SK-N-MC (cell line): ENCODE measurements at regions not wholly inside any gene's neighbourhood (a gene's known extent, or its start where the extent isn't known, plus 50 kb on each side); places are given as distances from the start of the nearest gene placed in this dataset.

Source experiments
- DNase-seq: peaks from one replicate; pipeline ENCODE4 v3.0.0-alpha.2; 2011; ENCODE audit warnings: low read depth, low spot score
- H3K27ac ChIP-seq: fragments of 200-600 bp; sonication (generic); 2 replicates; pipeline ENCODE4 v1.5.1; 2016; ENCODE audit warnings: mixed run types
- H3K36me3 ChIP-seq: fragments of 200-600 bp; sonication (generic); 2 replicates; pipeline ENCODE4 v1.6.1; 2017; ENCODE audit warnings: antibody characterized with exemption, low read length, mixed read lengths; ENCODE audit not compliant: insufficient read depth
- H3K4me3 ChIP-seq: fragments of 200-600 bp; sonication (generic); 2 replicates; pipeline ENCODE4 v1.5.1; 2016
- H3K9ac ChIP-seq: fragments of 200-600 bp; sonication (generic); 2 replicates; pipeline ENCODE4 v1.8.0; 2017; ENCODE audit warnings: mixed run types, mixed read lengths; ENCODE audit not compliant: insufficient read length
- H3K9me3 ChIP-seq: fragments of 200-600 bp; sonication (generic); 2 replicates; pipeline ENCODE4 v1.6.1; 2017; ENCODE audit warnings: low read depth, mild to moderate bottlenecking, antibody characterized with exemption, low read length, moderate library complexity, mixed read lengths
- EZH2 ChIP-seq: fragments of 200-600 bp; sonication (generic); IDR thresholded peaks from one replicate; pipeline ENCODE4 v1.6.1; 2017; ENCODE audit warnings: antibody characterized with exemption
- FOXP2 ChIP-seq: optimal IDR thresholded peaks from 2 replicates; pipeline ENCODE3; 2011; ENCODE audit warnings: mild to moderate bottlenecking, moderate library complexity; ENCODE audit not compliant: insufficient read depth; ENCODE audit errors: extremely low read length, control extremely low read depth
- POLR2AphosphoS5 ChIP-seq: IDR thresholded peaks from 2 replicates; pipeline ENCODE4 v1.6.1; 2012; ENCODE audit warnings: mild to moderate bottlenecking, low read depth, low read length, borderline replicate concordance

DNA sequence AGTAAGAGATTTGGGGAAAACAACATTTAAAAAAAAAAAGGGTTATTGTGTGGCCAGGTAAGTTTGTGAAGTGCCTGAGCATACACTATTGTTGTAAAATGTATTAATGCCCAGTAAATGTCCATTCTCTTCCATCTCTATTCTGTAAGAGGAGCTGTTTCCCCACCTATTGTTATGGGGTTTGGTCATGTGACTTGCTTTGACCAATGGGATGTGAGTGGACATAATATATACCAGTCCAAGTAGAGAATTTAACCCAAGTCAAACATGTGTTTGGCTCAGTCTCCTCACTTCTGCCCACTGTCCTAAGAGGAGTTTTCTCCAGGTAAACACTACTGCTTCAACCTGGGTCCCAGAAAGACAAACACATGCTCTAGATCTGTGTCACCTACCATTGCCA is 377.1 kb downstream of the FOXA2 start:
- DNase-seq = no peak
- H3K9me3 ChIP-seq = no peaks in the 10 kb centered on the region
- no peak overlapping the region for H3K9ac ChIP-seq
- no peaks in the 10 kb centered on the region for H3K36me3 ChIP-seq
- H3K27ac ChIP-seq = no peak overlapping the region
- TF ChIP-seq FOXP2 = no peak
- no peak for TF ChIP-seq POLR2AphosphoS5
- TF ChIP-seq EZH2 = no peak
- H3K4me3 ChIP-seq = no peak overlapping the region

DNA sequence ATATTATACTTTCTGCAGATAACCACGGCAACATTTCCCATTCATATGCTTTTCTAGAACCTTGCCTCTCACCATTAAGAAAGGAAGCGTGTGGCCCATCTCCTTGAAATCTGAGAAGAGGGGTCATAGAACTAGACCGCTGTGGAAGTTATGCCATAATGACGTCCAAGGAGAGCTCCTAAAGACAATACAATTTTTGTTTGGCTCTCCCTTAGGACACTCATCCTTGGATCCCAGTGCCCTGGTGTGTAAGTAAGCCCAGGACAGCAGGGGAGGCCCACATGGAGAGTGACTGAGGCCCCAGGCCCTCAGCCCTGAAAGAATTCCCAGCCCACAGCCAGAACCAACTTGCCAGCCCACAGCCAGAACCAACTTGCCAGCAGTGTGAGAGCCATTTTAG is 379.6 kb downstream of the FOXA2 start:
- H3K9ac ChIP-seq = no peak overlapping the region
- no peaks in the 10 kb centered on the region for H3K36me3 ChIP-seq
- no peak overlapping the region for H3K4me3 ChIP-seq
- H3K9me3 ChIP-seq = no peaks in the 10 kb centered on the region
- H3K27ac ChIP-seq = no peak overlapping the region
- TF ChIP-seq POLR2AphosphoS5 (no peak), EZH2 (no peak), FOXP2 (no peak)
- DNase-seq = no peak

DNA sequence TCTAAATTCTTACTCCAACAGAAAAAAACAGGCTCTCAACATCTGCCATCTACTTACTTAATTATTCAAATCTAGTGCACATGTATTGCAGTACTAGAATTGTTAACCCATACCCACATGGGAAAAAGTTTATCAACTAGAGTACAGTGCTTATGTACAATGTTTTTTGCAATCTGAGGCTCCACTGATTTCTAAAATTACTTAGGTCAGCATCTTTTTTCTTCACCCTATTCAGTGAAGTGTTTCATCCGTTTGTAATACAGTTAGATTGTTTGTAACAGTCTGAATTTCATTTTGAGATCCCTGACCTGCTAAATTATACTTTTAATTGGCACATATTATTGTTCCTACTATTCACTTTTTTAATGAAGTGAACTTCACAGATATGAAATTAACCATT is 402.2 kb downstream of the FOXA2 start:
- no peak for DNase-seq
- H3K27ac ChIP-seq = no peak overlapping the region
- H3K9ac ChIP-seq = no peak overlapping the region
- TF ChIP-seq EZH2 (no peak), FOXP2 (no peak), POLR2AphosphoS5 (no peak)
- H3K4me3 ChIP-seq = no peak overlapping the region
- H3K36me3 ChIP-seq = no peaks in the 10 kb centered on the region
- no peaks in the 10 kb centered on the region for H3K9me3 ChIP-seq

DNA sequence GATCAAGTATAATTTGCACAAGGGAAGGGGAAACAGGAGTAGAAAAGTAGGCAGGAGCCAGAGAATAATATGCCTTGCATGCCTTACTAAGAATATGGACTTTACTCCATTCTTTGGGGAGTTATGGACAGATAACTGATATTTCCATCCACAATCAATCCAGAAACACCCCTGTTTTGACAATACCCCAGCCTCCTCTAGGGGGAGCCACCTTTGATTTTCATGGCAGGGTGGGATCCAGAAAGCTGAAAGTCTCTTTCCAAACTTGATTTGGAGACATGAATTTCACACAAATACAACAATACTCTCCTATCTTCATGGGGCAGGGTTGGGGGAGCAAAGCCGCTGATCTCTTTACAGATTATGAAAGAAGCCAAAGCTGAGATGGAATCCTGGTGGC is 404.1 kb downstream of the FOXA2 start:
- no peak for TF ChIP-seq POLR2AphosphoS5
- no peak for TF ChIP-seq EZH2
- no peak for TF ChIP-seq FOXP2

DNA sequence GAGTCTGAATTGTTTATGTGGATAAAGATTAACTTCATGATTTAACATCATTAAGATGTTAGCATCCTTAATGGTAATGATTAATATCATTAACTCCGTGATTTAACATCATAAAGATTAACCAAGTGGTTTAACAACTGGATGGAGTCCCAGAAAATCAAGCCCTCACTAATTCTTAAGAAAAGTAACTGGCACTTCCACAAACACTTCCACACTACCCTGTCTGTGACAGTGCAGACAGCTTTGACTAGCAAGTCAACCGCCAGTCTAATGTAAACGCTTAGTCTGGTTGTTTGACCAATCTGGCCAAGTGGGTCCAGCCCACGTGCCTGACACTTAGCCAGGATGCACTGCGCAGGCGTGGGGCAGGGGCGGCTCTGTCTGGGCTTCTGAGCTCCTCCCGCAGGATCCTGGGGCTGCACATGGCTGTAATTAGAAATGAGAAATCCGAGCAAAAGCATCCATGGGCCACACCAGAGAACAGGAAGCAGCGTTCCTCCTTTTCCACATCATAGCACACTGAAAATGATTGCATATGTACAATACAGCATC is 424.2 kb downstream of the FOXA2 start:
- no peak for DNase-seq
- no peak overlapping the region for H3K4me3 ChIP-seq
- no peak overlapping the region for H3K27ac ChIP-seq
- H3K9me3 ChIP-seq = no peaks in the 10 kb centered on the region
- TF ChIP-seq EZH2 (no peak), POLR2AphosphoS5 (no peak), FOXP2 (no peak)
- H3K9ac ChIP-seq = no peak overlapping the region
- no peaks in the 10 kb centered on the region for H3K36me3 ChIP-seq

More for the DNA sequence above, 404.1 kb downstream of the FOXA2 start:
- H3K36me3 ChIP-seq = no peaks in the 10 kb centered on the region
- no peak overlapping the region for H3K27ac ChIP-seq
- no peaks in the 10 kb centered on the region for H3K9me3 ChIP-seq
- no peak for DNase-seq
- no peak overlapping the region for H3K9ac ChIP-seq
- H3K4me3 ChIP-seq = no peak overlapping the region

DNA sequence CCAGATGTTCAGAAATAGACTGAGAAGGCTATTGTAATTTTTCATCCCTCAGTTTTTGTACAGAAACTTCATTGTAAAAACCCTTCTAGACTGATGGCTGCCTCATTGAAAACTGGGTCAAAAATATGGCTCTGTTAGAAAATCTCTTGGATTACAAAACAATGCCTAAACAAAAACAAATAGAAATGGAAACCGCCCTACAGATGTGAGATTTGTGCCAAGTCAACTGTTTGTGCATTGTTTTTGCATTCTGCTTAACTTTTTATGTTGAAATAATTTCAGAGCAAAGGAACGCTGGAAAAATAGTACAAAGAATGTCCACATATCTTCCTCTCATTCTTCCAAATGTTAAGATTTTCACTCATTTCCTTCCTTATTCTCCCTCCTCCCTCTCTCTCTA is 425.1 kb downstream of the FOXA2 start:
- no peak overlapping the region for H3K9ac ChIP-seq
- no peaks in the 10 kb centered on the region for H3K9me3 ChIP-seq
- no peak overlapping the region for H3K4me3 ChIP-seq
- no peaks in the 10 kb centered on the region for H3K36me3 ChIP-seq
- TF ChIP-seq POLR2AphosphoS5 = no peak
- no peak for TF ChIP-seq FOXP2
- TF ChIP-seq EZH2 = no peak
- no peak overlapping the region for H3K27ac ChIP-seq
- DNase-seq = no peak

DNA sequence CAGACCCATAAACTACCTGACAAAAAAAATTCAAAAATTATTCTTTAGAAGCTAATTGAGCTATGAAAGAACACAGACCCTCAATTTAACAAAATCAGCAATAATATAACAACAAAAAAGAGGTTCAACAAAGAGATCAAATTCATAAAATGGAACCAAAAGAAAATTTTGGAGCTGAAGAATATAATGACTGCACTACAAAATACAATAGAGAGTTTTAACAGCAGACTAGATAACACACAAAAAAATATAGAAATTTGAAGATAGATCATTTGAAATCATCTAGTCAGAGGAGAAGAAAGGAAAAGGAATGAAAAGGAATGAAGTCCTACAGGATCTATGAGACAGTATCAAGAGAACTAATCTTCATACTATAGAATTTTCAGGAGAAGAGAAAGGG is 422.1 kb downstream of the PAX1 start:
- Histone ChIP-seq H3K9ac (no peak overlapping the region), H3K4me3 (no peak overlapping the region)
- TF ChIP-seq POLR2AphosphoS5 (no peak), EZH2 (no peak), FOXP2 (no peak)

DNA sequence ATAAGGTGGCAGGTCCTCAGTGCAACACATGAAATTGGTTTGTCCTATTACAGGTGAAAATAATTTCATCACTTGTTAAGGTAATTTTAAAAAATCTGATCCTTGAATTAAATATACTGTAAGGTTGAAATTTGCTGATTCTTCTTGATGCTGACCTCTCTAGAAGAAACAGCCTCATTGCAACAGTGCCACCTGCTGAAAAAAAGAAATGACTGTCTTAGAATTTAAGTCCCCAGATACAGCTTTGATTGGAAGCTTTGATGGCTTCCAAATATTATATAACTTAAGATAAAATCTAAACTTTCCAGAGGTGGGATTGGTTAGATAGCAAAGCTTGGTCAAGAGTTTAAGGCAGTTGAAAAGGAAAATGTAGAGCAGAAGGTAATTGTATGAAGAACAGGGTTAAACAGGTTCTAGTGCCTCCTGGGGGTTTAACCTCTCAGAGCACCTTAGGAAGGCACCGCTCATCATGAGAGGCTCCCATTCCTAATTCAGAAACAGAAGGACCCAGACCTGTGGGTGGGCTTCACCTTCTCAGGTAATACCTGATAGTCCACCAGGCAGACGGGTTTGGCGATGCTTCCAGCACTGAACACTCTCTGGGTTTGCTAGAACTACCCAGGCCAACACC is 401.0 kb downstream of the PAX1 start:
- H3K9ac ChIP-seq = no peak overlapping the region
- no peak overlapping the region for H3K27ac ChIP-seq
- no peaks in the 10 kb centered on the region for H3K36me3 ChIP-seq
- H3K9me3 ChIP-seq = no peaks in the 10 kb centered on the region
- no peak for TF ChIP-seq FOXP2
- TF ChIP-seq POLR2AphosphoS5 = no peak
- no peak for TF ChIP-seq EZH2
- no peak overlapping the region for H3K4me3 ChIP-seq
- peak; percentile 14 for DNase-seq

More for the DNA sequence above, 422.1 kb downstream of the PAX1 start:
- no peak for DNase-seq
- H3K36me3 ChIP-seq = no peaks in the 10 kb centered on the region
- H3K9me3 ChIP-seq = no peaks in the 10 kb centered on the region
- H3K27ac ChIP-seq = no peak overlapping the region

DNA sequence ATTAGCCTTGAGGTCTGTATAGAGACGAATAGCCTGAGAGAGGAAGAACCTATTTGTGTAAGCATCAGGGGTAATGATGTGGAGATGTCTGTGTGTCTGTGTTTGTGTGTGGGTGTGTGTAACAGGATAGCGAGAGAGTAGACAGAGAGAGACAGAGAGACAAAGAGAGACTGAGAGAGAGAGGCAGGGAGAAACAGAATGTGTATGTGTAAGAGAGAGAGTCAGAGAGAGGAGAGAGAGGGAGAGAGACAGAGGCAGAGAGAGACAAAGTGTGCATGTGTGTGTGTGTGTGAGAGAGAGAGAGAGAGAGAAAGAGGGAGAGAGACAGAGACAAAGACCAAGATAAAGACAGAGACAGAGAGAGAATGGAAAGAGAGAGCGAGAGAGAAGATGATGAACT is 396.1 kb downstream of the PAX1 start:
- Histone ChIP-seq H3K9ac (no peak overlapping the region), H3K4me3 (no peak overlapping the region), H3K36me3 (no peaks in the 10 kb centered on the region), H3K9me3 (no peaks in the 10 kb centered on the region), H3K27ac (no peak overlapping the region)
- no peak for TF ChIP-seq FOXP2
- no peak for TF ChIP-seq POLR2AphosphoS5
- TF ChIP-seq EZH2 = no peak
- no peak for DNase-seq

DNA sequence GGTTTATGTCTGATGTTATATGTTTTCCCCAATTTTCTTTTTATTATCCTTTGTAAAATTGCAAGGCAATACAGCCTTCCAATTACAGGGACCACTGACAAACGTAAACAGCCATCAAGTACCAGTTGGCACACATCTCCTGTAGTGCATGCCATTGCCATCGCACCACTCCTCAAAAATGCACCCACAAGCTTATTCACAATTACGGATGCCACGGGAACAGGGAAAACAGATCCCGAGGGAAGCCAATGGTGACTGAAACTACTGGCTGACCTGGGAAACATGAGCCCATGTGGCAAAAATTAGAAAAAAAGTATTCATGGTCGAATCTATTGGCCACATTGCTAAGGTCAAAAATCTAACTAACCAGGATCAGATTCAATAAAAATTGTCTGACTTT is 395.2 kb downstream of the PAX1 start:
- no peaks in the 10 kb centered on the region for H3K9me3 ChIP-seq
- no peaks in the 10 kb centered on the region for H3K36me3 ChIP-seq
- H3K4me3 ChIP-seq = no peak overlapping the region
- TF ChIP-seq EZH2 (no peak), FOXP2 (no peak), POLR2AphosphoS5 (no peak)
- no peak overlapping the region for H3K27ac ChIP-seq
- no peak overlapping the region for H3K9ac ChIP-seq
- no peak for DNase-seq
